NCI-H1930 (cell line): ENCODE measurements at regions not wholly inside any gene's neighbourhood (a gene's known extent, or its start where the extent isn't known, plus 50 kb on each side); places are given as distances from the start of the nearest gene placed in this dataset.
"Not testable (repeated sequence)": the region's sequence is repeated elsewhere in the genome, so short reads cannot be mapped to it uniquely, and the experiment has no call there.

Experiments
- DNase-seq, 2 experiments: peaks; one replicate each; lab custom pipeline; 2025; lab: John Stamatoyannopoulos, UW

DNA sequence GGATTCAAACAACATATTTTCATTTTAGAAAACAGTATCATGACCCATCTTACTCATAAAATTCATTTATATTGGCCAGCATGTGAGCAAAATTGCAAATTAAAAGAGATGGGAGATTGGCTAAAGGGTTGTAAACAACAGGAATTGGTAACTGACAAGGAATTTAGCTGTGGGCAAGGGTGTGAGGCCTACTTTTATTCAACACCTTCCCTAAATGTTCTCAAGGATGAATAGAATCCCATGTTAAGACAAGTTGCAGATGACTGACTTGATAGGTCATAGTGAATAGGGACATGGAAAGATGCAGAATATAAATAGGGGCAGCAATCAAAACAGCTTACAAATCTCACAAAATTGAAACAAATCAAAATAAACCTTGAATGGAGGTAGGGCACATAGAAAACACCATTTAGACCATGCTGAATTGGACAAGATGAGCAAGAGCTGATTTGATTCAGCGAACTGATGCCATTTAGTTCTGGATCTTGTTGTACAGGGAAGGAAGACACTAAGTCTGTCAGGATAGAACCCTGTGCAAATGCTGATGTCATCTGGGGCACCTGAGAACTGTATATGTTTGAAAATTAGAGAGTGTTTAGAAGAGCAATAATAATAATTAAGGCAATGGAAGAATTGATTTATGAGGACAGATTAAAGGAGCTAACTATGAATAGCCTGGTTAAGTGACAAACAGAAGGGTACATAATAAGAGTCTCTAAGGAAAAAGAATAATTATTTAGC lies 509.7 kb downstream of the ZEB2 start:
- no peak for DNase-seq

DNA sequence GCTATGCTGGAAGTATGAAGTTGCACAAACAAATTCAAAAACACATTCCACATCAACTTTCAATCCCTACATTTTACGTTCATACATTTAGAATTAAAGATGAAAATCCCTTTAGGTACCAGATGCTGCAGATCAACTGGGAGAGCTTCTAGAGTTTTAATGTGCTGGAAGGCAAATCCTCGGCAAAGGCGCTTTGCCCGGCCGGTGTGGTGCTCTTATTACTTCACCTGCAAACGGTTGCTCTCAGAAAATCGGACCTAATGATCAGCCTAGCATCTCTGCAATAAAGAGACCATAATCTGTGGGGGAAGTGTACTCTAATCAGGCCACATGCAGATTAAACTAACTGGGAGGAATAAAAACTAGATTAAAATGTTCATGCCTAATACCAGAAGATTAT lies 513.8 kb downstream of the ZEB2 start:
- DNase-seq, result no peak

DNA sequence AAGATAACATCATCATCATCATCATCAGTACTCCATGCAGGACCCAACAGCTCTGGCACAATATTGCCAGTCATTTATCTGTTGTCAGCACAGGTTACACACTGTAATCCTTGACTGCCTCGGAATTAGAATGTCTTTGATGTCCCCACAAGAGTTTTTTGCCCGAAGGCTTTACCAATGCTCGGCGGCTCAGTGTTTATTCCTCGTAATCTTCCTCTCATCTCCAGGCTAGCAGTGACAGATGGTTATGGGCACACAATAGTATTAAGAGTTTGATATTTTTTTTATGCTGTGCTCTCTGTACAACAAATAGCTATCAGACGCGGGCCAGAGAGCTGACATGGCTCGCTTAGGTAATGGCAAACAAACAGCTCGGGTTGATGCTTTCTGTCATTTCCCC lies 515.2 kb downstream of the ZEB2 start:
- DNase-seq, result no peak

DNA sequence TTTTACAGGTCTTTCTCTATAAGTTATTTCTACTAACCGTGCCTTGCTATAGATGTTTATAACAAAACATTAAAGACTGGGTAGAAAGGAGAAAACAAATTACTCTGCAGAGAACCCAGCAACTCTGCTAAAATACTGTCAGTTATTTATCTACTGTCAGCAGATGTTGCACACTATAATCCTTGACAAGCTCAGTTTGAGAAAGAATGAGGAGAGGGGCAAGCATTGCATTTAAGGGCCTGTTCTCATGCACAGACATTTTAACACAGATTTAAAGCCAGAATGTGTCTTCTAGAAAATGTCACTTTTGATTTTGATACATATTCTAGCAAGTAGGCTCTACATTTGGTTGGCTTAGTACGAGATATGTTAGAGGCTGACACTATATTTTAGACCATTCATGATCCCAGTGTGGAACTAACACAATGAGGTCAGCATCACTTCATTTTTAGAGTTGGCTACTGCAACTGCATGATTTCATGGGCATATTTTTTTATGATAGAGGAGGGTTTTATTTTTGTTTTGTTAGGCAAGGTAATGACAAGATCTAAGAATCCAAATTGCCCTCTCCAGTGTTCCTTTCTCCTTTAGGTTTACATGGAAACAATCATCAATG lies 516.4 kb downstream of the ZEB2 start:
- DNase-seq, result no peak

DNA sequence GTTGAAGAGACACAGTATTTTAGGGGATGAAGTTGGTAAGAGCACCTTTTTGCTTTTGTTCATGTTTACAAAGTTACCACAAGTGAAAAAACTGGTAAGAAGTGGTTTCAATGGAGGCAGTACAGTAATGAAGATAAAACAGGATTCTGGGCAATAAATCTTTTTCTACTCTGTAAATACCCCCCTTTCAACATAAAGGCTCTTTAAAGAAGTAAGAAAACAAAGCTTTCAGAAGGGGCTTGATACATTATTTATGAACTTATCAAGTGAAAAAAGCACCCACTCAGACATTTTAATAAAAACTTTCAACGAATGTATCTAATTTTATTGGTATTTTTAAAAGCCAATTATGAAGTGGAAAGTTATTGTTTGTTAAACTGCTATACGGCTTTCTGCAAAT lies 522.9 kb downstream of the ZEB2 start:
- DNase-seq, result no peak

DNA sequence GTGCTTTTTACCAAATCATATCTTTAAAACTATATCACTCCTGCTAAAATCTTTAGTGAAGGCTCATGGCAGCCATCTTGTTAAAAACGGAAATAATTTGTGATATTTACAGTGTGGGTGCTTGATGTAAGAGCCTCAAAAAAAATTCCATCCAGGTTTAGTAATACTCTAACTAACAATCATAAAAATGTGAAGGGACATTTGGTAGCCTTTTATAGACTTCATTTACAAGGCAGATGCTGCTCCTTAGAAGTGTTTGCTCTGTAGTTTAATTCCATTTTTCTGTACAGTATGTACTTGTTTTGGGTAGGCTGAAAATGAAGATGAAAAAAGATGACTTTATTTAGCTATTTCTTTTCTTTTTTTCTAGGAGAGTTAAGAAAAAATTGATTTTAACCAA lies 525.0 kb downstream of the ZEB2 start:
- no peak for DNase-seq

DNA sequence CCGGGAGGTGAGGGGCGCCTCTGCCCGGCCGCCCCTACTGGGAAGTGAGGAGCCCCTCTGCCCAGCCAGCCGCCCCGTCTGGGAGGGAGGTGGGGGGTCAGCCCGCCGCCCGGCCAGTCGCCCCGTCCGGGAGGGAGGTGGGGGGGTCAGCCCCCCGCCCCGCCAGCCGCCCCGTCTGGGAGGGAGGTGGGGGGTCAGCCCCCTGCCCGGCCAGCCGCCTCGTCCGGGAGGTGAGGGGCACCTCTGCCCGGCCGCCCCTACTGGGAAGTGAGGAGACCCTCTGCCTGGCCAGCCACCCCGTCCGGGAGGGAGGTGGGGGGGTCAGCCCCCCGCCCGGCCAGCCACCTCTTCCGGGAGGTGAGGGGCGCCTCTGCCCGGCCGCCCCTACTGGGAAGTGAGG lies 528.3 kb downstream of the ZEB2 start:
- DNase-seq, result not testable (repeated sequence)

DNA sequence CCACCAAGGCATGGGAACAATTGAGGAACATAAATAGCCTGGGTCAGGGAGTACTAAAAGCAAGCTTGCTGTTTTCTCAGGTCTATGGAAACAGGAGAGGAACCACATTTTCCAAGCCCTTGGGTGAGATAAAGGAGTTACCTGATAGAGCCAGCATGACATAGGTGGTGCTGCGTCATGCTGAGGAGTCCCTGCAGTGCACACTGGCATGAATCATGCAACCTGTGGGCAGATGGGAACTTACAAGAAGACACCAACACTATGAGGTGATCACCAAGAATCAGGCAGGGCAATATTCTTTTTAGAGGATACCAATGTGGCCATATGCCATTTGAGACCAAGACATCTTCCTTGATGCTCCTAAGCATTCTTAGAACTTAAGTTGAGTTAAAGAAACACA lies 531.8 kb downstream of the ZEB2 start:
- DNase-seq, result no peak

DNA sequence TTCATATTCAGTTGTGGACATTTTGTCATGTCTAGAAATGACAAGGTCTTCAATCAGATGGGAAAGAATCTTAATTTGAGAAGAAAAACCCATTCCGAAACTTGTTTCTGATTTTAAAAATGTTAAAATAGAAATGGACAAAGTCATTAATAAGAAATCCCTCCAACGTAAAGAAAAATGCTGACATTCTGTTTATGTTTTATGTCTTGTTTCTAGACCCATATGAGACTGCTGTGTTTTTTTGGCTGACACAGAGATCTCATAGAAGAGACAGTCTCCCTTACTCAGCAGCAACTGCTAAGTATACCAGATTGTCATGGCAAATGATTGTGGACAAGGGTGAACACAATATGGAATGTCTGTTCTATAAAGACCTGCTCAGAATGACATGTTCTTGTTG lies 538.5 kb downstream of the ZEB2 start:
- DNase-seq, result no peak

DNA sequence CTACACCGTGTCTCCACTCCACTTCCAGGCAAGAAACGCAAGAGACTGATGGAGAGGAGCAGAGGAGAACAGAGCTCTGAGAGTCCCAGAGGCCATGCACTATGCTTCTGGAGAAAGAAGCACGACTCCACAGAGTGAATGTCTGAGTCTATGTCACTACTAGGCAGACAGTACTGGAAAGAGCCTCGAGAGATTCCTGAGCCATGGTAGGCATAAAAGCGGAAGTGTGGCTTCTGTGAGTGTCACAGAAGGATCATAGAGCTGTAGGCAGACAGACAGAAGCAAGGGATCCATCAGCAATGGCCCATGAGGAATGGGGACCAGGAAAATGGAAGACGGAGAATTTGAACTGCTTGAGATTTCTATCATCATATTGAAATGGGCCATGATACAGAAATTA lies 542.6 kb downstream of the ZEB2 start:
- DNase-seq, result no peak

DNA sequence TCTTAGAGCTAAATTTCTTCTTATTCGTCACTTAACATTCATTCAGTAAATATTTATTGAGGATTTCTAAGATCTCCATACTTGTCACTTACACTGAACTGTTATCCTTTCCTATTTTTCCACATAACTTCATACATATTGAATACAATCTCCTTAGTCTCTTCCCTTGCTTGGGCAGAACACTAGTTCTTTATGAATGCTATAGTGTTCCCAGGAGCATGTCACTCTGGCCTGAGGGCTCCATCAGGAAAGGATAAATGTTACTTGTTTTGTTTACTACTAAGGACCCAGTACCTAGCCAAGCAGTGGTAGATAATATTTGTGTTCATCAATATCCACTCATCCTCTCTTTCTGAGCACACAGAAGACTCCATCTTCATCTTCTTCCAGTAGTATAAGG lies 544.7 kb downstream of the ZEB2 start:
- no peak for DNase-seq

DNA sequence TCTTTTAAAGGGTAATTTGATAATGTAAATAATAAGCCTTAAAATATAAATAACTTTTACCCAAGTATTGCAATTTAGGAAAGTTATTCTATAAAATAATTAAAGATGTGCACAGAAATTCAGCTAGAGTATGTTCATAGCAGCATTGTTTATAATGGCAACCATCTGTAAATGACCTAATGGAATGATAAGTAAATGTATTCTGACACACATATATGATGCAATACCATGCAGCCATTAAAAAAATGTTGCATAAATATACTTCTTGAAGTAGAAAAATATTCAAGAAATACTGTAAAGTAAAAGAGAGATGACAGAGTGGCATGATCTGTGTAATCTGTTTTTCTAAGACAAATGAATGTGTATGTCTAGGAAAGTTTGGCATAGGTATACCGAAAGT lies 545.7 kb downstream of the ZEB2 start:
- no peak for DNase-seq

DNA sequence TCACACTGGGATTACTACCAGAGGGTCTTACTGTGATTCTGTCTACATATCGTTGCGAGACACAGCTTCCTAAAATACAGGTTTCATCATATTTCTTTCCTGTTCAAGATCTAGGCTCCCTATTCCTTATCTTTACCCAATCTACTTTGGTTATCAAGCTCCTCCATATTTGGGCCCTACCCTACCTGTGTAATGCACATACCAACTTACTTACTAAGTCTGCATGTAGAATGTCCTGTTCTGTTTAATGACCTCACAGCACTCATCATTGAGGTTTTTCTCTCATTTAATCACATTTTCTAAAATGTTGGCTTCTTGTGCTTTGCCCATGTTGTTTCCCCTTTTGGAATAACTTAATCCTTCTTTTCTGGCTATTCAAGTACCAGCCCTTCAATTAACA lies 551.1 kb downstream of the ZEB2 start:
- DNase-seq, result no peak

DNA sequence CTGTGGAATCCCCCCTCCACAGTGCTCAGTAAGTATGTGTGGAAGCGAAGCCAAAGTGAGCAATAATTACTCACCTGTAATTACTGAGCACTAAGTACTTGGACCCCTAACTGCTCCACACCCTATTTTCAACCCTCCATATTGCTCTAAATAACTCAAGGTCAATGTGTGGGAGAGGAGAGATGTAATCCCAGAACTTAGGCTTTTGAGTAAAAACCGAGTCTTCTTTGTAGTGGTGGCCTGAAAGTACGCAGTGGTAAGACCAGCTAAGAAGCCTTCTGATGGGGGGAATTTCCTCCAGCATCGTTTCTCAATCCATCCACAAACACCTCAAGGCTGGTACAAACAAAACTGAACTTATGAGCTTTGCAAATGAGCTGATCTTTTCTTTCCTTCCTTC lies 551.6 kb downstream of the ZEB2 start:
- no peak for DNase-seq

DNA sequence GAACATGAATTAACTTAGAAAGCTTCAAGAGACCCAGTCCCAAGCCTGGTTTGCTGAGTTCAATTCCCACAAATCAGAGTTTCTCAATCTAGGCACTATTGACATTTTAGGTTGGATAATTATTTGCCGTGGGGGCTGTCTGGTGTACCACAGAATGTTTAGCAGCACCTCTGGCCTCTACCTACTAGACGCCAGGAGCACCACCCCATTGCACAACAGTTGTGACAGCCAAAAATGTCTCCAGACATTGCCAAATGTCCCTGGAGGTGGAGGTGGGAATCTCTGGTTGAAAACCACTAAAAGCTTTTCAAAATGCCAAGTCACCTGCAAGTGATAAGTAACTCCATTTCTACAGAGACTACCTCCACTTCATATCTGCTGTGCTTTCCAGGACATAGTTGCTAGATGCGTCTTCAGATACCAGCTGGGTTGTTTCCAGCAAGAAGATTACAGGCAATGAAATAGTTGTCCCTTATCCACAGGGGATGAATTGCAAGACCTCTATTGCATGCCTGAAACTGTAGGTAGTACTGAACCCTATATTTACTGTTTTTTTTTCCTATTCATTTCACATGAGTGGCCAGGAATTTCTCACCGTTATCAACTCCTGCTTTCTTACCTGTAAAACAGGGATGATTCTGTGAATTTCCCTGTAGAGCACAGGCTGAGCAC lies 554.3 kb downstream of the ZEB2 start:
- no peak for DNase-seq

DNA sequence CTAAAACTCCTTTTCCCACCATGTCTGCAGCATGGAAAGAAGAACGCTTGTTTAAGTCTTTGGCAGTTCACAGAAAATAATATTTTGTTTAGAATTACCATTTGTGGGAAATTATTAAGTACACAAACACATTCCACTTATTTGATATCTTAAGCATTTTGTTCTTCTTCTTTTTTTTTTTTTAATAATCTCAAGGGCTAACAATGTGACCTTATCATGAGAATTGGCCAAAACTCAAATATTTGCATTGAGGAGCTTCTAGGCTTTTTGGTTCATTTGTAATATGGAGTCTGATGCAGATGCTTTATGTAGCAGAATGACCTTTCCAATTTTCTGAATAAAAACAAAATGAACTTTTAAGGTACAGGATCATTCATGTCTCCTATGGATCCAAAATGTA lies 555.0 kb downstream of the ZEB2 start:
- DNase-seq, result no peak

DNA sequence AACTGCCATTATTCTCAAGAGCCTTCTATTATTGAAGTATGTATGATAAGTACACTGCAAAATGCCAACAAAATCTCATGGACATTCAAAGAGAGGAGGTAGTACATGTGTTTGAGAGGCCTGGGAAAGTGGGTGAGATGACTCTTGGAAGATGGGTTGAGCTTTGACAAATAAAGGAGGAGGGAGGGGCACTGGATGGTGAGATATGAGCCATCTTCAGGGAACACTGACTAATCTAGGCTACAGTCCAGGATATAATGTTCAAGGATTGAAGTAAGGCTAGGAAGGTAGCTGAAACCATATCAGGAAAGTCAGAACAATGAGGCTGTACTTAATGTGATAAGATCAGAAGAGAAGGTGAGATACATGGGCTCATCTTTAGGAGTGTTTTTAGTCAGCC lies 559.7 kb downstream of the ZEB2 start:
- DNase-seq, result no peak

DNA sequence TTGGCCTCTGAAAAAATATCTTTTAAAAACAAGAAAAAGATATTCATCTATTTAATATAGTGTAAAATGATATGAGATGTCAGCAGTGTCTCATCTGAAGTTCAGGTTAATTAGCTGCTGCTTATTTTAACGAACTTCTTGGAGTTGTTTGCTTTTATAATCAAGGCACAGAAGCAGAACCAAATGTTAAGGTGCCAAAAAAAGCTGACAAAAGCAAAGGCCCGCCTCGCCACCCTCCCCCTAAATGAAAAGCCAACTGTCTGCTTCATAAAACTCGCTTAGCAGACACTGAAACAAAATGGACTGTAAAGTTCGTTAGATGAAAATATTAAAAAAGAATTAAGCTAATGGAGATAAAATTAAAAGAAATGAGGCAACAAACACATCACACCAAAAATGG lies 562.6 kb downstream of the ZEB2 start:
- DNase-seq, result no peak

DNA sequence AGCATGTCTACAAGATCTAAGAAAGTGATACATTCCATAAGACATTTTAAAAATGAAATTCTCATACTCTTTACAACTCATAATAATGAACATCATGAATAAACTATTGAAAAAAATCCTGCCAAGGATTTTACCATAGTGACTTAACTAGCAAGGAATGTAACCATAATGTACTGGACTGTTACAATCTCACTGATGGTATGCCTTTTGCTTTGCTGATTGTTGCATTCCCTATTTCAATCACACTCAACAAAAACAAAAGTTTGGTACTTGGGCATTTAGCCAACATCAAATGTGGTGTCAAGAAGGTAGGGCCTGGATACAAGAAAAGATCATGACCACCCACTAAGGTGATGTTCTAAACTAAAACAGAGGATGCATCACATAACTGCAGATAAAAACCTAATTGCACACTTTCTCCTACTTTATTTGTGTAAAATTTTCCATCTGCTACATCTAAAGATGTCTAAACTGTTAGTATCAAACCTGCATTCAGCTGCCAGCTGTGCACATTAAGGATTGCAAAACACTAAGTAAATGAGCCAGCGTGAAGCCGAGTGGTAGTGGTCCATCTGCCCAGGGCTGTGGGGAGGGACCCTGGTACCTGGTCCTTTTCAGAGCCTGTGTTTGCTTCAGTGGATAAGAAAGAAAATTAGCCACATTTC lies 564.4 kb downstream of the ZEB2 start:
- DNase-seq, result no peak

DNA sequence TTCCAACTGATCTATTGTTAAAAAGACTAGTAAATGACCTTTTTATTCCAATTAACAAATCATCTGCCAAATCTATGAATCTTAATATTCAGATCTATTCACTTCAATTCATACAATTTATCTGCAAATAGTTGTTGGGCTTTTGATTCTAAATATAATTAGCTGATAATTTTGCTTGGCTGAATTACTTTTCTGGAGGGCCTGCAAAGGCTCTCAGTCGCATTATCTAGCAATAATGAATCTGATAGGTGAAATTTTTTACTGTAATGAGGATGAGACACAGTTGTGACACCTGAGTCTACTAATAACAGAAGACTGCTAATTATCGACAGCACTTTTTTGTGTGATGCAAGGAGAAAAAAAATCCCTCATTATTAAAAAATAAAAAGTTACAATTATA lies 565.1 kb downstream of the ZEB2 start:
- no peak for DNase-seq

DNA sequence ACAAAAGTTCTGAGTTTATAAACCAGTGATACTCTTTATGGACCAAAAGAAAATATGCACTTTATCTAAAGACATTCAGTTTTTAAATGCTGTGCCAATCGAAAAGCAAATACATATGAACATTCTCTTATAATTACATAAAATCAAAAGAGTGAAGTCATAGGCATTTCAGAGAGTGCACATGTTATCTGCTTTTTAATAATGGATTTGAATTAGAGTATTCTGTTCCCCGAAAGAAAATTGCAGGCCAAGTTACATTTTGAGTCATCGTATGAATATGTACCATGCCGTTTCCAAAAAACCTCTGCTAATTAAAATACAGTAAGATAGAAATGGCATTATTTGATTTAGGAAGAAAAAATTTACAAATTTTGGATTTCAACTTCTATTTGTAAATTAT lies 565.7 kb downstream of the ZEB2 start:
- DNase-seq, result no peak

DNA sequence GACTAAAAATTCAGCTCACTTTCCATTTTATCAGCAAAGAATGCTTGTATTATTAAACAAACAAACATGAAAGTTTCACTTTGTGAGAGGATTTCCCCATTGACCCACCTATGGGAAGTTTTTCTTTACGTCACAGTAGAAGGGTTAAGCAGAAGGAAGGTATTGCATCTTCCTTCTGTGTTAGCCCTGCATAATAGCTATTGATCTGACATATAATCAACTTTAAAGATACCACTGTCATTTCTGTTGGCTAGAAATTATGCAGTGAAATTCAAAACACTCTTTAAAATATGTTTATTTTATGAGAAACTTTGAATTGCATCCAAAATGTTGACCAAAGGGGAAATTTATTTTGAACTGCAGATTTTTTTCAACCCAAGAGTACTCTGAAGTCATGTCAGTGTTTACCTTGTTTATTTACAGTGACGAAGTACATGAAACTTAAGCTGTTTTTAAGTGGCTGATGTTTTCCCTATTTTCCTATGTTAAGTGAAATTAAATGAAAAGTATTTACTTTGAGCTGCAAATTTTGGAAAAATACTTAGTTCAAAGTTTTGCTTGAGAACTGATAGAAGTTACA lies 566.4 kb downstream of the ZEB2 start:
- no peak for DNase-seq

DNA sequence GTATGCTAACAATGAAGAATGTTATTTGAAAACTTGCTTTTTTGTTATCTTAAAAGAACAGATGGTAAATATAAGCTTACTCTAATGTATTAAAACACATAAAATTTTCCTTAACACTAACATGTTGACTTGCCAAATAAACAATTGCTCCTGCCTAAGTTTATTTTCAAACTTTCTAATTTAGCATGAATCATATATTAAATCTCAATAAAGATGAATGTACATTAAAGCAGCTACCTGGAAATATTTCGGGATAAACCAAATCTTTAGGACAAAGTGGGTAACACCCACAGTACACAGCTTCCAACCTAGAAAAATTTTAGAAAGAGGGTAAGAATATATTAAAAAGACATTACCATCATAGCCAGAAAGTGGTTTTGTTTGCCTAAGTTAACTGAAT lies 567.4 kb downstream of the ZEB2 start:
- no peak for DNase-seq
